ENCODE measurements at regions not wholly inside any gene's neighbourhood (a gene's known extent, or its start where the extent isn't known, plus 50 kb on each side); places are given as distances from the start of the nearest gene placed in this dataset.

DNA sequence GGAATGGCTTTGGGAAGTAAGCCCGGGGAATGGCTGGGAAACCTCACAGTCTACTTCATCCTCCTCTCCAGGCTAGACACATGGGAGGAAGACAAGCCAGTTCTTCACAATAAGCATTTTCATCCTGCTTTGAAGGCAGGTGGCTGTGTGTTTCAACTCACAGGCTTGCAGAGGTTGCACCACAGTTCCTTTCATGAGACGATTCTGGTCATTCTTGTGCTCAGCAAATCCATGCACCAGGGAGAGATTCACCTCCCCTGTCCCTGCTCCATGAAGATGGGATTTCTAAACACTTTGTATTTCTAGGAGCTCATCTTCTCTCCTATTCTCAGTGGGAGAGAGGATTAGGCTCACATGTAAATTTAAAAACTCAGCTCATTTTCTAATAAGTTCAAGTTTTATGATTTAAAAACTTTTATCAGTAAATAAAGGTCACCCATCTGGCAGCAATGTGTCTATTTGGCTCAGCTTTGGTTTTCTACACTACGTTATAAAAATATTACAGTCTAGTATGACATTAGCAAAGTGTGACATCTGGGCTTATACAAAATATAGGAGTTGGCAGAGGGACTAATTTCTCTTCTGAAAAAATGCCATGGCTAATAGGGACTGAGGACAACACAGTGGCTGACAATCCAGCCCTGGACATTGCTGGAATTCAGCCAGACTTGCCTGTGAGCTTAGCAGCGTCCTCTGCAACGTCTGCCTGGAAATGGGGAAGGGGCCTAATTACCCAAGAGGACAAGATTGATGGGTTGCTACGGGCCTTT is 283.2 kb upstream of the SLC10A2 start:
- no peaks in the 10 kb centered on the region for H4K20me1 ChIP-seq (ENCODE audit: control insufficient read depth, extremely low read depth, insufficient read depth, low read length)
- no peak overlapping the region for H3K9ac ChIP-seq (ENCODE audit: insufficient read depth, low read length)
- no peak for DNase-seq (ENCODE audit: low read depth in 2 of 2)
- H3K79me2 ChIP-seq (ENCODE audit: control insufficient read depth, insufficient read depth, low read length), result no peaks in the 10 kb centered on the region
- H3K36me3 ChIP-seq (ENCODE audit: control insufficient read depth, insufficient read depth, low read length), result no peaks in the 10 kb centered on the region
- H3K4me1 ChIP-seq (ENCODE audit: control insufficient read depth, extremely low read depth, insufficient read depth, low read length), result no peaks in the 10 kb centered on the region
- H3K9me3 ChIP-seq (ENCODE audit: control insufficient read depth, insufficient read depth, low read depth, low read length), result no peaks in the 10 kb centered on the region
- no peak overlapping the region for H3K4me3 ChIP-seq (replicated peaks in 1 of 4; ENCODE audit: control extremely low read depth in 1 of 4, insufficient read depth in 1 of 4, low read depth in 3 of 4, low read length in 4 of 4)
- H2AFZ ChIP-seq (ENCODE audit: low read length), result no peak overlapping the region
- no peak overlapping the region for H3K4me2 ChIP-seq (ENCODE audit: extremely low read depth, insufficient read depth, low read length)
- no peak overlapping the region for H3K27ac ChIP-seq (ENCODE audit: insufficient read depth, low read length)
- no peaks in the 10 kb centered on the region for H3K27me3 ChIP-seq (ENCODE audit: control insufficient read depth, insufficient read depth, low read length)
- no peak for TF ChIP-seq EZH2 (IDR thresholded peaks at IDR 0.05; ENCODE audit: low read length, missing control alignments)
- TF ChIP-seq, protein P1, sequence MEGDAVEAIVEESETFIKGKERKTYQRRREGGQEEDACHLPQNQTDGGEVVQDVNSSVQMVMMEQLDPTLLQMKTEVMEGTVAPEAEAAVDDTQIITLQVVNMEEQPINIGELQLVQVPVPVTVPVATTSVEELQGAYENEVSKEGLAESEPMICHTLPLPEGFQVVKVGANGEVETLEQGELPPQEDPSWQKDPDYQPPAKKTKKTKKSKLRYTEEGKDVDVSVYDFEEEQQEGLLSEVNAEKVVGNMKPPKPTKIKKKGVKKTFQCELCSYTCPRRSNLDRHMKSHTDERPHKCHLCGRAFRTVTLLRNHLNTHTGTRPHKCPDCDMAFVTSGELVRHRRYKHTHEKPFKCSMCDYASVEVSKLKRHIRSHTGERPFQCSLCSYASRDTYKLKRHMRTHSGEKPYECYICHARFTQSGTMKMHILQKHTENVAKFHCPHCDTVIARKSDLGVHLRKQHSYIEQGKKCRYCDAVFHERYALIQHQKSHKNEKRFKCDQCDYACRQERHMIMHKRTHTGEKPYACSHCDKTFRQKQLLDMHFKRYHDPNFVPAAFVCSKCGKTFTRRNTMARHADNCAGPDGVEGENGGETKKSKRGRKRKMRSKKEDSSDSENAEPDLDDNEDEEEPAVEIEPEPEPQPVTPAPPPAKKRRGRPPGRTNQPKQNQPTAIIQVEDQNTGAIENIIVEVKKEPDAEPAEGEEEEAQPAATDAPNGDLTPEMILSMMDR (conservative IDR thresholded peaks at IDR 0.05 in 1 of 2, IDR thresholded peaks at IDR 0.05 in 1 of 2; ENCODE audit: low read depth in 1 of 2, low read length in 2 of 2), result no peak

DNA sequence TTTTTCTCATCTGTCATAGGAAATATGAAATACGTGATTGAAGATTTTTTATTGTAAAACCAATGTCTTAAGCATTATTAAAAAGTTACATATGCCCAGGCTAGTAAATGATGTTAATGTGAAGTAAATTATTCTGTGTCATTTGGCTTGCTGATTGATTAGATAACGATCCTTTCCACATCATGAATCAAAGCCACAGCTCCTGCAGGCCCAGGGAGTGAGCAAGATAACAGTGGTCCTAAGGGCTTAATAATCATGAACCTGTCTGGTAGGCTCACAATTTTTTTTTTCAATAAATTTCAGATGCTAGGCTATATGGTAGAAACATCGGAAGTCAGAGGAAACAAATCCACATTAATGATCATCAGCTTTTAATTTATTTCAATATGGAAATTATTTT is 269.0 kb upstream of the SLC10A2 start:
- no peak for TF ChIP-seq EZH2 (IDR thresholded peaks at IDR 0.05; ENCODE audit: low read length, missing control alignments)
- TF ChIP-seq, protein P1 (conservative IDR thresholded peaks at IDR 0.05 in 1 of 2, IDR thresholded peaks at IDR 0.05 in 1 of 2; ENCODE audit: low read depth in 1 of 2, low read length in 2 of 2), result no peak
- H3K9ac ChIP-seq (ENCODE audit: insufficient read depth, low read length), result no peak overlapping the region
- H3K27ac ChIP-seq (ENCODE audit: insufficient read depth, low read length), result no peak overlapping the region
- H3K4me3 ChIP-seq (replicated peaks in 1 of 4; ENCODE audit: control extremely low read depth in 1 of 4, insufficient read depth in 1 of 4, low read depth in 3 of 4, low read length in 4 of 4), result no peak overlapping the region
- DNase-seq (ENCODE audit: low read depth in 2 of 2), result no peak
- no peaks in the 10 kb centered on the region for H3K36me3 ChIP-seq (ENCODE audit: control insufficient read depth, insufficient read depth, low read length)
- no peaks in the 10 kb centered on the region for H4K20me1 ChIP-seq (ENCODE audit: control insufficient read depth, extremely low read depth, insufficient read depth, low read length)
- H2AFZ ChIP-seq (ENCODE audit: low read length), result no peak overlapping the region
- H3K4me2 ChIP-seq (ENCODE audit: extremely low read depth, insufficient read depth, low read length), result no peak overlapping the region
- no peaks in the 10 kb centered on the region for H3K9me3 ChIP-seq (ENCODE audit: control insufficient read depth, insufficient read depth, low read depth, low read length)
- no peaks in the 10 kb centered on the region for H3K79me2 ChIP-seq (ENCODE audit: control insufficient read depth, insufficient read depth, low read length)
- H3K27me3 ChIP-seq (ENCODE audit: control insufficient read depth, insufficient read depth, low read length), result no peaks in the 10 kb centered on the region
- H3K4me1 ChIP-seq (ENCODE audit: control insufficient read depth, extremely low read depth, insufficient read depth, low read length), result no peaks in the 10 kb centered on the region

DNA sequence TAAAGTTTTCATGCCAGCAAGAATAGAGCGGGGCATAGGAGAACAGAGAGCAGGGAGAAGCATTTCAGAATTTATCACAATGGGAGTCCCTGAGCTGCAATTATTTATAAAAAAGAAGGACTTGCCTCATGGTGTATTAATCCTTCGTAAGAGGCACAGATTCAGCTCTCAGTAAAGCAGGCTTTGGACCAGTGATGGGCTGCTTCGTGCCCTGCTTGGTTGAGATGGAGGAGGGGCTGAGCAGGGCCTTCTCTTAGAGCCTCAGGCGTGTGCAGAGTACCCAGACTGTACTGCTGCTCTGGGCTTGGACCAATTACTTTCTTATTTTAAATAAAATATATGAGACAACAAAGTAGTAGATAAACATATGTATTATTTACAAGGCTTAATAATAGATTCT is 265.7 kb upstream of the SLC10A2 start:
- DNase-seq (ENCODE audit: low read depth in 2 of 2), result no peak
- no peak overlapping the region for H2AFZ ChIP-seq (ENCODE audit: low read length)
- H3K9me3 ChIP-seq (ENCODE audit: control insufficient read depth, insufficient read depth, low read depth, low read length), result no peaks in the 10 kb centered on the region
- H3K27me3 ChIP-seq (ENCODE audit: control insufficient read depth, insufficient read depth, low read length), result no peaks in the 10 kb centered on the region
- TF ChIP-seq, protein P1 (conservative IDR thresholded peaks at IDR 0.05 in 1 of 2, IDR thresholded peaks at IDR 0.05 in 1 of 2; ENCODE audit: low read depth in 1 of 2, low read length in 2 of 2), result no peak
- no peak for TF ChIP-seq EZH2 (IDR thresholded peaks at IDR 0.05; ENCODE audit: low read length, missing control alignments)
- H3K4me1 ChIP-seq (ENCODE audit: control insufficient read depth, extremely low read depth, insufficient read depth, low read length), result no peaks in the 10 kb centered on the region
- H3K9ac ChIP-seq (ENCODE audit: insufficient read depth, low read length), result no peak overlapping the region
- no peak overlapping the region for H3K27ac ChIP-seq (ENCODE audit: insufficient read depth, low read length)
- H4K20me1 ChIP-seq (ENCODE audit: control insufficient read depth, extremely low read depth, insufficient read depth, low read length), result no peaks in the 10 kb centered on the region
- H3K4me3 ChIP-seq (replicated peaks in 1 of 4; ENCODE audit: control extremely low read depth in 1 of 4, insufficient read depth in 1 of 4, low read depth in 3 of 4, low read length in 4 of 4), result no peak overlapping the region
- H3K79me2 ChIP-seq (ENCODE audit: control insufficient read depth, insufficient read depth, low read length), result no peaks in the 10 kb centered on the region
- no peak overlapping the region for H3K4me2 ChIP-seq (ENCODE audit: extremely low read depth, insufficient read depth, low read length)
- no peaks in the 10 kb centered on the region for H3K36me3 ChIP-seq (ENCODE audit: control insufficient read depth, insufficient read depth, low read length)
